IMR-90 (cell line): ENCODE measurements at regions not wholly inside any gene's neighbourhood (a gene's known extent, or its start where the extent isn't known, plus 50 kb on each side); places are given as distances from the start of the nearest gene placed in this dataset.

Experiments used
- ATAC-seq: fragments of 200-7000 bp; cut with Tn5 transposase; 2 replicates; pipeline ENCODE4 v1.9.1; 2020; ENCODE audit warnings: low read depth, mild to moderate bottlenecking, moderate library complexity
- BruUV-seq: library from RNA; stranded (reverse); fragments of 400-500 nt; replicated peaks from 2 replicates; lab custom pipeline; 2021; lab: Mats Ljungman, UMichigan
- CTCF ChIA-PET: fragments of 300-600 bp; formaldehyde crosslinking; extraction: SDS; loops from one replicate; lab custom pipeline; 2021; ENCODE audit warnings: antibody characterized with exemption; lab: Yijun Ruan, JAX
- POLR2A ChIA-PET: fragments of 300-600 bp; sonication (Branson Sonifier 250); formaldehyde crosslinking; loops from one replicate; lab custom pipeline; 2022; ENCODE audit warnings: antibody characterized with exemption; ENCODE audit not compliant: unreplicated experiment; lab: Charles Lee
- DNase-seq: peaks from one replicate; pipeline ENCODE4 v3.0.0; 2013
- H2AFZ ChIP-seq: replicated peaks from 2 replicates; pipeline ENCODE3; 2013; ENCODE audit warnings: low read length, mild to moderate bottlenecking; ENCODE audit not compliant: poor library complexity
- H2AK5ac ChIP-seq: 2 replicates; pipeline ENCODE4 v1.6.1; 2013; ENCODE audit warnings: low read depth, low read length, inconsistent platforms
- H2AK9ac ChIP-seq: replicated peaks from 2 replicates; pipeline ENCODE3; 2013; ENCODE audit warnings: mild to moderate bottlenecking, low read depth, low read length, moderate library complexity; ENCODE audit not compliant: poor library complexity
- H2BK120ac ChIP-seq: 2 replicates; pipeline ENCODE4 v1.6.1; 2013; ENCODE audit warnings: low read depth, low read length, inconsistent platforms
- H2BK15ac ChIP-seq: 3 replicates; pipeline ENCODE4 v1.6.1; 2013; ENCODE audit warnings: low read depth, low read length, inconsistent platforms
- H2BK20ac ChIP-seq: 2 replicates; pipeline ENCODE4 v1.6.1; 2013; ENCODE audit warnings: low read depth, mild to moderate bottlenecking, inconsistent platforms, low read length, moderate library complexity
- H2BK5ac ChIP-seq: 2 replicates; pipeline ENCODE4 v1.6.1; 2013; ENCODE audit warnings: mild to moderate bottlenecking, low read depth, low read length, inconsistent platforms; ENCODE audit not compliant: poor library complexity, severe bottlenecking
- H3K14ac ChIP-seq: replicated peaks from 2 replicates; pipeline ENCODE4 v1.6.1; 2013; ENCODE audit warnings: low read depth, low read length, inconsistent platforms
- H3K18ac ChIP-seq: 2 replicates; pipeline ENCODE4 v1.6.1; 2013; ENCODE audit warnings: low read depth, low read length, control low read depth
- H3K23ac ChIP-seq: 2 replicates; pipeline ENCODE4 v1.6.1; 2013; ENCODE audit warnings: low read depth, low read length, inconsistent platforms
- H3K27ac ChIP-seq: 2 replicates; pipeline ENCODE4 v1.5.1; 2013; ENCODE audit warnings: mild to moderate bottlenecking, control low read depth, low read length; ENCODE audit not compliant: insufficient read depth
- H3K27me3 ChIP-seq: 2 replicates; pipeline ENCODE4 v1.6.1; 2013; ENCODE audit warnings: low read length; ENCODE audit not compliant: control insufficient read depth, insufficient read depth
- H3K36me3 ChIP-seq: 2 replicates; pipeline ENCODE4 v1.6.1; 2013; ENCODE audit warnings: low read length, mixed read lengths; ENCODE audit not compliant: control insufficient read depth, insufficient read depth
- H3K4ac ChIP-seq: 2 replicates; pipeline ENCODE4 v1.6.1; 2013; ENCODE audit warnings: low read depth, low read length, inconsistent platforms
- H3K4me1 ChIP-seq: 2 replicates; pipeline ENCODE4 v1.6.1; 2013; ENCODE audit warnings: low read length, mixed read lengths; ENCODE audit not compliant: control insufficient read depth, insufficient read depth
- H3K4me2 ChIP-seq: 2 replicates; pipeline ENCODE4 v1.6.1; 2013; ENCODE audit warnings: low read depth, mild to moderate bottlenecking, control low read depth, low read length, moderate library complexity
- H3K4me3 ChIP-seq: 2 replicates; pipeline ENCODE4 v1.5.1; 2013; ENCODE audit warnings: low read depth, mild to moderate bottlenecking, control low read depth, low read length, moderate library complexity; ENCODE audit not compliant: insufficient read depth
- H3K56ac ChIP-seq: 2 replicates; pipeline ENCODE4 v1.6.1; 2013; ENCODE audit warnings: low read length, inconsistent platforms; ENCODE audit not compliant: insufficient read depth; ENCODE audit errors: extremely low read depth
- H3K79me1 ChIP-seq, 2 experiments: 2 replicates each; pipeline ENCODE4 v1.6.1; 2013; ENCODE audit warnings: low read length in 2 of 2, inconsistent platforms in 1 of 2, low read depth in 1 of 2
- H3K9ac ChIP-seq: 2 replicates; pipeline ENCODE4 v1.6.1; 2013; ENCODE audit warnings: low read depth, low read length, control low read depth
- H3K9me1 ChIP-seq: 2 replicates; pipeline ENCODE4 v1.6.1; 2013; ENCODE audit warnings: low read length, inconsistent platforms; ENCODE audit not compliant: insufficient read depth
- H3K9me3 ChIP-seq: 2 replicates; pipeline ENCODE4 v1.6.1; 2013; ENCODE audit warnings: low read length; ENCODE audit not compliant: control insufficient read depth, insufficient read depth
- H4K20me1 ChIP-seq: 2 replicates; pipeline ENCODE4 v1.6.1; 2013; ENCODE audit warnings: low read length, inconsistent platforms; ENCODE audit not compliant: insufficient read depth
- H4K5ac ChIP-seq: 2 replicates; pipeline ENCODE4 v1.6.1; 2013; ENCODE audit warnings: mild to moderate bottlenecking, low read depth, low read length, control low read depth
- H4K8ac ChIP-seq, 2 experiments: 2 replicates each; pipeline ENCODE4 v1.6.1; 2013; ENCODE audit warnings: low read depth in 2 of 2, low read length in 2 of 2, control low read depth in 1 of 2, inconsistent platforms in 1 of 2
- H4K91ac ChIP-seq: 2 replicates; pipeline ENCODE4 v1.6.1; 2013; ENCODE audit warnings: low read depth, low read length, inconsistent platforms; ENCODE audit not compliant: insufficient read depth
- BHLHE40 ChIP-seq: fragments of 150-350 bp; IDR thresholded peaks from 2 replicates; pipeline ENCODE4 v1.6.1; 2016; ENCODE audit warnings: mild to moderate bottlenecking, low read depth, low read length
- FOS ChIP-seq: fragments of 150-350 bp; IDR thresholded peaks from 2 replicates; pipeline ENCODE4 v1.6.1; 2016; ENCODE audit warnings: low read depth, low read length
- MAFK ChIP-seq: IDR thresholded peaks from 2 replicates; pipeline ENCODE4 v1.6.1; 2012; ENCODE audit warnings: low read depth, low read length, improper control_type of control experiment
- WGBS, 2 experiments: methylation state at CpG; one replicate each; pipeline versions ENCODE4 v1.1.5 to v1.1.7; 2013; ENCODE audit warnings: missing lambda C conversion rate in 2 of 2; ENCODE audit not compliant: insufficient read length in 1 of 2; ENCODE audit errors: extremely low coverage in 2 of 2; 5-methylcytosine and 5-hydroxymethylcytosine counted together
- dilution Hi-C: fragments of 300-500 bp; cut with HindIII; formaldehyde crosslinking; loops from one replicate; pipeline ENCODE4 v1.14.3; 2018; ENCODE audit warnings: low sequenced_read_pairs; ENCODE audit not compliant: unreplicated experiment
- in situ Hi-C: fragments of 300-500 bp; cut with MboI; formaldehyde crosslinking; loops from 3 replicates; pipeline ENCODE4 v1.14.3; 2019; ENCODE audit warnings: low sequenced_read_pairs, inconsistent platforms, mixed read lengths
- intact Hi-C: fragments of 100-400 bp; cut with micrococcal nuclease; formaldehyde crosslinking; loops from 2 replicates; pipeline ENCODE4 v1.10.0; 2022

GRCh38 chr4:125389713-125390112 is 75.0 kb downstream of the FAT4 start:
- dilution Hi-C loops (no loop called here), in situ Hi-C loops (no loop called here), intact Hi-C loops (loop anchor here (1.0 to 5.0 kb wide), 3 partner anchors 21 to 353 kb away; no protein-coding TSS in a partner anchor)
- Histone ChIP-seq H3K4me3 (no peak overlapping the region), H3K79me1 (peaks cover 13 to 20% of the 10 kb centered on the region in 2 experiments; a peak in 3 of 4 replicates), H3K36me3 (no peaks in the 10 kb centered on the region), H3K4me1 (peaks cover 4% of the 10 kb centered on the region), H4K5ac (no peak overlapping the region), H3K56ac (peak overlapping the region; percentile 97), H3K9me3 (no peaks in the 10 kb centered on the region), H2BK20ac (peak overlapping the region; percentile 99), H3K18ac (0 out of 2 replicates have a peak overlapping the region, but pooled peaks have one; percentile 51), H3K4me2 (peak overlapping the region; percentile 58; the same call in 1 of the 2 replicates), H4K91ac (no peak overlapping the region; the same call in 1 of the 2 replicates), H2AK5ac (no peak overlapping the region), H2BK15ac (peak overlapping the region; percentile 84; the same call in 1 of the 3 replicates), H3K27ac (peak overlapping the region; percentile 96; the same call in 1 of the 2 replicates), H4K20me1 (no peaks in the 10 kb centered on the region), H2AK9ac (no peak overlapping the region), H3K14ac (peak overlapping the region; percentile 89; the same call in 1 of the 2 replicates), H2BK120ac (peak overlapping the region; percentile 99), H3K9me1 (no peaks in the 10 kb centered on the region; the same call in 1 of the 2 replicates), H3K23ac (peak overlapping the region; percentile 88; the same call in 1 of the 2 replicates), H3K4ac (peak overlapping the region; percentile 97; the same call in 1 of the 2 replicates), H2AFZ (no peak overlapping the region), H4K8ac (peak overlapping the region in 1 of 2 experiments; percentile 77; a peak in 2 of 4 replicates), H3K27me3 (no peaks in the 10 kb centered on the region), H3K9ac (peak overlapping the region; percentile 58; the same call in 1 of the 2 replicates), H2BK5ac (peak overlapping the region; percentile 100)
- ChIA-PET POLR2A (no interaction called here), CTCF (no interaction called here)
- TF ChIP-seq BHLHE40: peak; percentile 43; the same call in 1 of the 2 replicates
- TF ChIP-seq MAFK: no peak
- TF ChIP-seq FOS: peak; percentile 60; the same call in 1 of the 2 replicates
- WGBS, 2 experiments: no CpG with 5 or more reads among the region's 3 CpGs
- peak; percentile 89 for ATAC-seq
- DNase-seq: peak; percentile 96
- no TSS peak for BruUV-seq
